ENCODE measurements at regions not wholly inside any gene's neighbourhood (a gene's known extent, or its start where the extent isn't known, plus 50 kb on each side); places are given as distances from the start of the nearest gene placed in this dataset.

- TF ChIP-seq, protein P1, sequence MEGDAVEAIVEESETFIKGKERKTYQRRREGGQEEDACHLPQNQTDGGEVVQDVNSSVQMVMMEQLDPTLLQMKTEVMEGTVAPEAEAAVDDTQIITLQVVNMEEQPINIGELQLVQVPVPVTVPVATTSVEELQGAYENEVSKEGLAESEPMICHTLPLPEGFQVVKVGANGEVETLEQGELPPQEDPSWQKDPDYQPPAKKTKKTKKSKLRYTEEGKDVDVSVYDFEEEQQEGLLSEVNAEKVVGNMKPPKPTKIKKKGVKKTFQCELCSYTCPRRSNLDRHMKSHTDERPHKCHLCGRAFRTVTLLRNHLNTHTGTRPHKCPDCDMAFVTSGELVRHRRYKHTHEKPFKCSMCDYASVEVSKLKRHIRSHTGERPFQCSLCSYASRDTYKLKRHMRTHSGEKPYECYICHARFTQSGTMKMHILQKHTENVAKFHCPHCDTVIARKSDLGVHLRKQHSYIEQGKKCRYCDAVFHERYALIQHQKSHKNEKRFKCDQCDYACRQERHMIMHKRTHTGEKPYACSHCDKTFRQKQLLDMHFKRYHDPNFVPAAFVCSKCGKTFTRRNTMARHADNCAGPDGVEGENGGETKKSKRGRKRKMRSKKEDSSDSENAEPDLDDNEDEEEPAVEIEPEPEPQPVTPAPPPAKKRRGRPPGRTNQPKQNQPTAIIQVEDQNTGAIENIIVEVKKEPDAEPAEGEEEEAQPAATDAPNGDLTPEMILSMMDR (IDR thresholded peaks at IDR 0.05; ENCODE audit: control extremely low read depth in 1 of 3, insufficient read depth in 1 of 3, low read depth in 1 of 3, low read length in 3 of 3): no peak
- TF ChIP-seq TCF12 (IDR thresholded peaks at IDR 0.05; ENCODE audit: low read depth, low read length) (no peak), ZNF274 (IDR thresholded peaks at IDR 0.05; ENCODE audit: borderline replicate concordance, extremely low read depth, low read length) (no peak), YY1 (IDR thresholded peaks at IDR 0.05; ENCODE audit: low read depth, low read length) (no peak), NANOG (IDR thresholded peaks at IDR 0.05; ENCODE audit: insufficient read depth, low read depth, low read length, poor library complexity, severe bottlenecking) (no peak), POLR2A (IDR thresholded peaks at IDR 0.05; ENCODE audit: control extremely low read depth in 1 of 2, low read depth in 2 of 2, low read length in 2 of 2) (no peak), RNF2 (IDR thresholded peaks at IDR 0.05; ENCODE audit: borderline replicate concordance, low read depth, low read length, missing control alignments, poor library complexity, severe bottlenecking) (no peak), POLR2AphosphoS5 (IDR thresholded peaks at IDR 0.05; ENCODE audit: low read depth, low read length) (no peak)
These were observed 219.3 kb downstream of the EBLN2 start for GRCh38 chr3:73280746-73281145.
